HL-60 (cell line): ENCODE measurements at regions not wholly inside any gene's neighbourhood (a gene's known extent, or its start where the extent isn't known, plus 50 kb on each side); places are given as distances from the start of the nearest gene placed in this dataset.
"Not testable (repeated sequence)": the region's sequence is repeated elsewhere in the genome, so short reads cannot be mapped to it uniquely, and the experiment has no call there.

Experiments used
- DNase-seq, 2 experiments: peaks; one replicate each; pipeline ENCODE4 v3.0.0-alpha.2; 2010 to 2020; ENCODE audit warnings: low read depth in 1 of 2, low spot score in 1 of 2
- H3K27ac ChIP-seq: fragments of 250-450 bp; sonication (Bioruptor Pico); replicated peaks from 2 replicates; pipeline ENCODE4 v1.5.1; 2020; ENCODE audit warnings: mild to moderate bottlenecking, moderate library complexity
- H3K27me3 ChIP-seq: fragments of 250-450 bp; sonication (Bioruptor Pico); 2 replicates; pipeline ENCODE4 v1.5.1; 2021; ENCODE audit warnings: mild to moderate bottlenecking, moderate library complexity; ENCODE audit not compliant: insufficient read depth, poor library complexity, severe bottlenecking
- H3K4me3 ChIP-seq: replicated peaks from 2 replicates; pipeline ENCODE4 v1.5.1; 2011; ENCODE audit warnings: mild to moderate bottlenecking, control low read depth, low read length; ENCODE audit not compliant: insufficient read depth
- GABPA ChIP-seq: IDR thresholded peaks from 2 replicates; pipeline ENCODE4 v1.6.1; 2012; ENCODE audit warnings: low read depth
- POLR2AphosphoS5 ChIP-seq: IDR thresholded peaks from 2 replicates; pipeline ENCODE4 v1.6.1; 2012; ENCODE audit warnings: low read depth
- SPI1 ChIP-seq: IDR thresholded peaks from 2 replicates; pipeline ENCODE4 v1.6.1; 2012; ENCODE audit warnings: low read depth, mild to moderate bottlenecking, borderline replicate concordance
- TF ChIP-seq, protein P1 (sequence below): IDR thresholded peaks from 2 replicates; pipeline ENCODE4 v1.6.1; 2012; ENCODE audit warnings: low read depth; ENCODE audit not compliant: insufficient replicate concordance
- TF ChIP-seq, protein P2 (sequence below): IDR thresholded peaks from one replicate; pipeline ENCODE4 v1.5.1; 2011; ENCODE audit warnings: low read length, control low read depth, inconsistent platforms; ENCODE audit not compliant: insufficient read depth

DNA sequence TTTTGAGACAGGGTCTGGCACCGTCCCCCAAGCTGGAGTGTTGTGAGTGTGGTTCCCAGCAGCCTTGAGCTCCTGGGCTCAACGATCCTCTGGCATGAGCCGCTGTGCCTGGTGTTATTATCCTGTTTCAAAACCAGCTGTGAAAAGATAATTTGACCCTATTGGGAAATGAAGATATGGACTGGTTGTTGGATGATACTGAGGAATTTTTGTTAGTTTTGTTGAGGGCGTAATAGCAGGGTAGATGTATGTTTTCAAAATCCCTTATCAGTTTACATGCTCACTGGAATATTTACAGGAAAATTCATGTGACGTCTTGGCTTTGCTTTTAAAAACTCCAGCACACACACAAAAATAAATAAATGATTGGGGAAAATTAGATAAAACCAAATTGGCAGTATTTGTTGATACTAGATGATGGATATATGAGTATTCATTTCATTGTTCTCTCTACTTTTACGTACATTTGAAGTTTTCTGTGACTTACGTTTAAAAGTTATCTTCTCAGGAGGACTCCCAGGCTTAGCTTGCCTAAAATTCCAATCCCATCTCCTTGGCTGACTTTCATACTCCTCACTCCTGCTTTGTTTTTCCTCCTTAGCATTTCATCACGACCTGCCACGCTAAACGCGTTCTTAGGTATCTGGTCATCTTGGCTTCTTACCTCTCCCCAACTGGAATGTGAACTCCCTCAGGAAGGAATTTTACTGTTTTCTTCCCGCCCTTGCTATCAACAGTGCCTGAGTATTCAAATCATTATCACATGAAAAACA, 56.8 kb upstream of the TFRC start:
- no peaks in the 10 kb centered on the region for H3K27me3 ChIP-seq
- DNase-seq, result no peak
- TF ChIP-seq, protein P1, sequence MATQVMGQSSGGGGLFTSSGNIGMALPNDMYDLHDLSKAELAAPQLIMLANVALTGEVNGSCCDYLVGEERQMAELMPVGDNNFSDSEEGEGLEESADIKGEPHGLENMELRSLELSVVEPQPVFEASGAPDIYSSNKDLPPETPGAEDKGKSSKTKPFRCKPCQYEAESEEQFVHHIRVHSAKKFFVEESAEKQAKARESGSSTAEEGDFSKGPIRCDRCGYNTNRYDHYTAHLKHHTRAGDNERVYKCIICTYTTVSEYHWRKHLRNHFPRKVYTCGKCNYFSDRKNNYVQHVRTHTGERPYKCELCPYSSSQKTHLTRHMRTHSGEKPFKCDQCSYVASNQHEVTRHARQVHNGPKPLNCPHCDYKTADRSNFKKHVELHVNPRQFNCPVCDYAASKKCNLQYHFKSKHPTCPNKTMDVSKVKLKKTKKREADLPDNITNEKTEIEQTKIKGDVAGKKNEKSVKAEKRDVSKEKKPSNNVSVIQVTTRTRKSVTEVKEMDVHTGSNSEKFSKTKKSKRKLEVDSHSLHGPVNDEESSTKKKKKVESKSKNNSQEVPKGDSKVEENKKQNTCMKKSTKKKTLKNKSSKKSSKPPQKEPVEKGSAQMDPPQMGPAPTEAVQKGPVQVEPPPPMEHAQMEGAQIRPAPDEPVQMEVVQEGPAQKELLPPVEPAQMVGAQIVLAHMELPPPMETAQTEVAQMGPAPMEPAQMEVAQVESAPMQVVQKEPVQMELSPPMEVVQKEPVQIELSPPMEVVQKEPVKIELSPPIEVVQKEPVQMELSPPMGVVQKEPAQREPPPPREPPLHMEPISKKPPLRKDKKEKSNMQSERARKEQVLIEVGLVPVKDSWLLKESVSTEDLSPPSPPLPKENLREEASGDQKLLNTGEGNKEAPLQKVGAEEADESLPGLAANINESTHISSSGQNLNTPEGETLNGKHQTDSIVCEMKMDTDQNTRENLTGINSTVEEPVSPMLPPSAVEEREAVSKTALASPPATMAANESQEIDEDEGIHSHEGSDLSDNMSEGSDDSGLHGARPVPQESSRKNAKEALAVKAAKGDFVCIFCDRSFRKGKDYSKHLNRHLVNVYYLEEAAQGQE, result no peak
- TF ChIP-seq, protein P2, sequence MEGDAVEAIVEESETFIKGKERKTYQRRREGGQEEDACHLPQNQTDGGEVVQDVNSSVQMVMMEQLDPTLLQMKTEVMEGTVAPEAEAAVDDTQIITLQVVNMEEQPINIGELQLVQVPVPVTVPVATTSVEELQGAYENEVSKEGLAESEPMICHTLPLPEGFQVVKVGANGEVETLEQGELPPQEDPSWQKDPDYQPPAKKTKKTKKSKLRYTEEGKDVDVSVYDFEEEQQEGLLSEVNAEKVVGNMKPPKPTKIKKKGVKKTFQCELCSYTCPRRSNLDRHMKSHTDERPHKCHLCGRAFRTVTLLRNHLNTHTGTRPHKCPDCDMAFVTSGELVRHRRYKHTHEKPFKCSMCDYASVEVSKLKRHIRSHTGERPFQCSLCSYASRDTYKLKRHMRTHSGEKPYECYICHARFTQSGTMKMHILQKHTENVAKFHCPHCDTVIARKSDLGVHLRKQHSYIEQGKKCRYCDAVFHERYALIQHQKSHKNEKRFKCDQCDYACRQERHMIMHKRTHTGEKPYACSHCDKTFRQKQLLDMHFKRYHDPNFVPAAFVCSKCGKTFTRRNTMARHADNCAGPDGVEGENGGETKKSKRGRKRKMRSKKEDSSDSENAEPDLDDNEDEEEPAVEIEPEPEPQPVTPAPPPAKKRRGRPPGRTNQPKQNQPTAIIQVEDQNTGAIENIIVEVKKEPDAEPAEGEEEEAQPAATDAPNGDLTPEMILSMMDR, result no peak
- TF ChIP-seq GABPA (no peak), POLR2AphosphoS5 (no peak)
- no peak overlapping the region for H3K27ac ChIP-seq
- no peak overlapping the region for H3K4me3 ChIP-seq

DNA sequence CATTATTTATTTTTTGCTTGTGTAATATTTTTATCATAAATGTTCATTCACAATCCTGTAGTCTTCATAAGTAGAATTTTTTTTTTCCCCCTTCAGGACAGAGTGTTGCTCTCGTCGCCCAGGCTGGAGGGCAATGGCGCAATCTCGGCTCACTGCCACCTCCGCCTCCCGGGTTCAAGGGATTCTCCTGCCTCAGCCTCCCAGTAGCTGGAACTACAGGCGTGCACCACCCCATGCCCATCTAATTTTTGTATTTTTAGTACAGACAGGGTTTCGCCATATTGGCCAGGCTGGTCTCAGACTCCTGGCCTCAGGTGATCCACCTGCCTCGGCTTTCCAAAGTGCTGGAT, 54.7 kb upstream of the TFRC start:
- H3K27ac ChIP-seq, H3K27me3 ChIP-seq, H3K4me3 ChIP-seq, DNase-seq: not testable (repeated sequence)

DNA sequence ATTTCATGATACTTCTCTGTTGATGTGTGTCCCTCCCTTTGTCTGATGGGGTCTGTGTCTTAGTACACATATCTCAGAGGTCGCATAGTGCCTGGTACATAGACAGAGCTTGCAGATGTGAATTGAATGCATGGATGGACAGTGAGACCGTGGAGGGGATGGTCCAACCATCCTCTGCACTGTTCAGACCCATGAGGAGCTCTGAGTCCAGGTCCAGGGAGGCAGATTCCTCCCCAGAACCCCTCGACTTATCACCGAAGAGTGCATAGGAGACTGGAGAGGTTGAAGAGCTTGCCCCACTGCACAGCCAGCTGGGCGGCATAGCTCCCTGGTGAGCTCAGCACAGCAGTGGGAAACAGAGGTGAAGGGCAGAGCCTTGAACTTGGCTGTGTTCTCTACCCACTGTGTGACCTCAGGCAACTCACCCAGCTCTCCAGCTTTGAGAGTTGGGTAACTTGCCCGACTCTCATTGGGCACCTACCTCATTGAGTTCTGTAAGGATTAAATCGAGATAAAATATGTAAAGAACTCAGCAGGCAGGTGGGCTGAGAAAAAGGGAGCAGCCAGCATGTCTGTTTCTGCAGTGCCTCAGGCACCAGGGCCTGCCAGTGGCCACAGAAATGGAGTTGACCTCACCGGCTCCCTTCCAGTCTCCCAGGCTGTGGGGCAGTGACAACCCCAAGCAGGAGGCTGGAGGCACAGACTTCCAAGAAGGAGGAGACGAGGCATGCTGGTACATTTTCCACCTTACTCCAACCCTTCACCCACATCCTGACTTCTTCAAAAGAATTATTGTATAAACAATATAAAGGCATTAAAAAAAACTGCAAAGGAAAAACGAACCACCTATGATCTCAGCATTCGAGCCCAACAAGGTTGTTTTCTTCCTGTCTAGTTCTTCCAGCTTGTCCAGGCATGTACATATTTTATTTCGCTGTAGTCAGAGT, 54.1 kb upstream of the TFRC start:
- no peaks in the 10 kb centered on the region for H3K27me3 ChIP-seq
- no peak for DNase-seq
- H3K4me3 ChIP-seq, result no peak overlapping the region
- no peak overlapping the region for H3K27ac ChIP-seq
- TF ChIP-seq, protein P1, result no peak
- TF ChIP-seq, protein P2, result no peak
- TF ChIP-seq POLR2AphosphoS5 (no peak), GABPA (no peak), SPI1 (no peak)

DNA sequence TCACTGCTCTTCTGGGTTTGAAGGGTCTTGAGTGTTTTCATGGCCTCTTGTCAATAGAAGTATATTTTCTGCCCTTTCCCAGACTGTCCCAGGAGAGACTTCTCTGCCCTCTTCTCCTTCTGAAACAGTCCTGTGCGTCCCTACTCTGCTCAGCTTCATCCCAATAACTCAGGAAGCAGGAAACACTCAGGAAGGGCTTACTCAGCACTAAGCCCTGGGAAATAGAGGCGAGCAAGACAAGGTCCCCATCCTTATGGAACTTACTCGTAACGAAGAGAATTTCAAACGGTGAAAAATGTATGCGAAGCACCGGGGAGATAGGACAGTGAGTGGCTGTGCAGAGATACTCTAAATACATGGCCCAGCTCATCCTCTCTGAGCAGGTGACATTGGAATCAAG, 52.8 kb upstream of the TFRC start:
- Histone ChIP-seq H3K4me3 (no peak overlapping the region), H3K27me3 (no peaks in the 10 kb centered on the region), H3K27ac (no peak overlapping the region)
- no peak for DNase-seq
- TF ChIP-seq, protein P2, result no peak
- TF ChIP-seq, protein P1, result no peak
- TF ChIP-seq GABPA, result no peak
- no peak for TF ChIP-seq SPI1
- TF ChIP-seq POLR2AphosphoS5, result no peak

DNA sequence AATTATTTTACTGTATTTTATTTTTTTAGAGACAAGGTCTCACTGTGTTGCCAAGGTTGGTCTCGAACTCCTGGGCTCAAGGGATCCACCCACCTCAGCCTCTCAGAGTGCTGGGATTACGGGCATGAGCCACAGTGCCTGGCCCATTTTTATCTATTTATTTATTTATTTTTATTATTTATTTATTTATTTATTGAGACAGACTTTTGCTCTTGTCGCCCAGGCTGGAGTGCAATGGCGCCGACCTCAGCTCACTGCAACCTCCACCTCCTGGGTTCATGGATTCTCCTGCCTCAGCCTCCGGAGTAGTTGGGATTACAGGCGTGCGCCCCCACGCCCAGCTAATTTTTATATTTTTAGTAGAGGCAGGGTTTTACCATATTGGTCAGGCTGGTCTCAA, 52.0 kb upstream of the TFRC start:
- not testable (repeated sequence) for H3K27me3 ChIP-seq

More for the DNA sequence above, 52.0 kb upstream of the TFRC start:
- not testable (repeated sequence) for H3K4me3 ChIP-seq, H3K27ac ChIP-seq, DNase-seq
